Stimulated activated CD4-positive, alpha-beta T cell treated with anti-CD3 and anti-CD28 coated beads, Interleukin-12 subunit alpha, Interleukin-12 subunit beta, amount 100 ng/mL, for 48 hours (primary cell): ENCODE measurements at regions not wholly inside any gene's neighbourhood (a gene's known extent, or its start where the extent isn't known, plus 50 kb on each side); places are given as distances from the start of the nearest gene placed in this dataset.
"Not testable (repeated sequence)": the region's sequence is repeated elsewhere in the genome, so short reads cannot be mapped to it uniquely, and the experiment has no call there.

Experiments
- DNase-seq, 3 donors: peaks; one replicate each; pipeline ENCODE4 v3.0.0-alpha.2; 2020; ENCODE audit warnings: low read depth in 2 of 3, low spot score in 1 of 3

DNA sequence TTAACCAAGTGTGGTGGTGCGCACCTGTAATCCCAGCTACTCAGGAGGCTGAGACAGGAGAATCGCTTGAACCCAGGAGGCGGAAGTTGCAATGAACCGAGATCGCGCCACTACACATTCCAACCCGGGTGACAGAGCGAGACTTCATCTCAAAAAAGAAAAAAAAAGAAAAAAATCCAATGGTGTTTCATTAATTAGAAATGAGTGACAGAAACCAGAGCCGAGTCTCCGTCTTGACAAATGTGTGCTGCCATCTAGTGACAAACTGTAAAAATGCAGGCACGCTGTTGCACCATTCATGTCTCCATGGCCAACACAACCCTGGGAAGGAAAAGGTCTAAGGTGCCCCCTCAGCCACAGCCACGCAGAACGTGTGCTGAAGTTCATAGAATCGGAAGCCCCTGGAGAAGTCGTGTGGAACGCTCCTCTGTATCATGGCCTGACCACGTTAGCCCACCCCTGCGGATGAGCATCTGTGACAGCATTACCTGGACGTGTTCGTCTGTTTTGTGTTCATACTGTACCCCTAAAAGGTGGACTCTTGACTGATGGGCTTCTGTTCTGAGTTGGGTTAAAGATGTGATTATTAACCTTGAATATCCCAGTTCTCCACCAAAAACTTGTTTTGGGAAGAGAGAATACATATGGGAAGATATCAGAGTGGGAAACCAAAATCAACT is 94.9 kb downstream of the LYZL2 start:
- peak; percentile 51 to 79 (median 54) for DNase-seq

DNA sequence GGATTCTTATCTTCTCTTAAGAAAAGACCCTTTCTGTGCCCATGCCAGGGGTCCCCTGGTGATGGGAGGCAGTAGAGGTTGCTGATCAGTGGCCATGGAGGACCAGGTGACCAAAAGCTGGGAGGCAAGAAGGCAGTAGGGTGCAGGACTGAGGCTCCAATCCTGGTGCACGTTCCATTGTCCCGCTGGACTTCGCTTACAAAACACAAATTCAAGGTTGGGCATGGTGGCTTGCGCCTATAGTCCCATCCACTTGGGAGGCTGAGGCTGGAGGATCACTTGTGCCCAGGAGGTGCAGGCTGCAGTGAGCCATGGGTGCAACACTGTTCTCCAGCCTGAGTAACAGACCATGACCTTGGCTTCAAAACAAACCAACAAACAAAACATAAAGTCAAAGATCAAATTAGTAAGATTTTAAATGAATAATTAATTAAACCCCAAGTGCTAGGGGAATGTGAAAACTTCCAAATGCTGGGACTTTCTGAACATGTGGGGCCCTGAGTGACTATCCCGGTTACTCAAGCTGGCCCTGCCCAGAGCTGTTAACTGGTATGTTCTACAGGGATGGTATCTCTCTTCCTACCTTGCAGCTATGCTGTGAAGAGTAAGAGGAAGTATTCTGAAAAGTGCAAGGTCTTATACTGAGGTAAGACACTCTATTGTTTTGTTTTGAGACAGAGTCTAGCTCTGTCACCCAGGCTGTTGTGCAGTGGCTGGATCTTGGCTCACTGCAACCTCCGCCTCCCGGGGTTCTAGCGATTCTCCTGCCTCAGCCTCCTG is 97.6 kb downstream of the LYZL2 start:
- no peak for DNase-seq

DNA sequence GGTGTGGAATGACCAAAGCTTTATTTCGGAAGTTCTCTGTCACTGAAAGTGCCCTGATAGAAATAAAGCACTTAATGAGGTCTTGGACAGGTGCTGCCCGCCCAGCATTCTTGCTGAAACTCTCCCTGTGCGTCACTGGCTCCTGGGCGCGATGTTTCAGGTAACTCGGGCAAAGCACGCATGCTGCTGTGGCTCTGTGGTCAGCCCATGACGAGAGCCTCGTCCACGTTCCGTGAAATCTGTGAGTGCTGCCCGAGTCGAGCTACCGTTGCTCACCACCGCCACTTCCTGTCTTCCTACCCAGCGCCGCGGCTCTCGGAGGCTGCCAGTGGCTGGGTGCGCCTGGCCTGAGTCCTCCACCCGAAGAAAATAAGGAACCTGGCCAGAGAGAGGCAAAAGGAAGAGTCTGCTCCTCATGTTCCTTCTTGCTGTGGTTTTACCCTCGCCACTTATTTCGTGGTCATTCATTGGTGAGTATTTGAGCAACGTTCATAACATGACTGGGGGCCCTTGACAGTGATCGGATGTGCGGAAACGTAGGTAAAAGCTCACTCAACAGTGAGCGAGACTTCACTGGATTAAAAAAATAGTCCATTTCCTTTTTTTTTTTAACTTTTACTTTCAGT is 95.5 kb downstream of the MAP3K8 start:
- peak; percentile 58 to 83 (median 74) for DNase-seq

- no peak for DNase-seq
Measured at GRCh38 chr10:30528429-30528786, 94.4 kb downstream of the MAP3K8 start.

- no peak for DNase-seq
Measured at GRCh38 chr10:30527623-30528428, 93.8 kb downstream of the MAP3K8 start.

DNA sequence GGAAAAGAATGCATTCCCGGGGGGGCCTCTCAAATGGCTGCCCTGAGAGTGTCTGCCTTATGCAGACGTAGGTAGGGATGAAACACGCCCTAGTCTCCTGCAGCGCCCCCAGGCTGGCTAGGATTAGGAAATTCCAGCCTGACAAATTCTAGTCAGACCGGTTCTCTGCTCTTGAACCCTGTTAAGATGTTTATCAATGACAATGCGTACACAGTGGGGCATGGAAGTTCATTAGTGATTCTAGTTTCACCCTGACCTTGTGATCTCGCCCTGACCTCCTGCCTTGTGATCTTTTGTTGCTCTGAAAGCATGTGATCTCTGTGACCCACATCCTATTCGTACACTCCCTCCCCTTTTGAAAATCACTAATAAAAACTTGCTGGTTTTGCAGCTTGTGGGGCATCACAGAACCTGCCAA is 88.7 kb downstream of the MAP3K8 start:
- DNase-seq, result not testable (repeated sequence)

GRCh38 chr10:30518907-30519306 is 84.9 kb downstream of the MAP3K8 start:
- DNase-seq, result no peak
